OCI-M1 (cell line): ENCODE measurements at regions not wholly inside any gene's neighbourhood (a gene's known extent, or its start where the extent isn't known, plus 50 kb on each side); places are given as distances from the start of the nearest gene placed in this dataset.

Experiments
- DNase-seq: peaks from one replicate; lab custom pipeline; 2025; lab: John Stamatoyannopoulos, UW

GRCh38 chr20:48276021-48276342 is 490.7 kb upstream of the SULF2 start:
- DNase-seq = no peak

GRCh38 chr20:48275286-48276020 is 490.2 kb upstream of the SULF2 start:
- no peak for DNase-seq

GRCh38 chr20:48273843-48274242 is 488.6 kb upstream of the SULF2 start:
- no peak for DNase-seq

GRCh38 chr20:48270885-48271284 is 485.6 kb upstream of the SULF2 start:
- DNase-seq = no peak

GRCh38 chr20:48267860-48268633 is 482.8 kb upstream of the SULF2 start:
- no peak for DNase-seq

GRCh38 chr20:48266571-48266970 is 481.3 kb upstream of the SULF2 start:
- no peak for DNase-seq

GRCh38 chr20:48265791-48266190 is 480.5 kb upstream of the SULF2 start:
- DNase-seq = no peak

GRCh38 chr20:48262955-48263354 is 477.7 kb upstream of the SULF2 start:
- no peak for DNase-seq

GRCh38 chr20:48262466-48262865 is 477.2 kb upstream of the SULF2 start:
- no peak for DNase-seq

- no peak for DNase-seq
Observed at GRCh38 chr20:48261398-48261910, 476.2 kb upstream of the SULF2 start.

- no peak for DNase-seq
Observed at GRCh38 chr20:48260129-48260756, 475.0 kb upstream of the SULF2 start.

GRCh38 chr20:48259456-48259855 is 474.2 kb upstream of the SULF2 start:
- DNase-seq = no peak

- DNase-seq = no peak
Observed at GRCh38 chr20:48257833-48258232, 472.6 kb upstream of the SULF2 start.

- no peak for DNase-seq
Observed at GRCh38 chr20:48247961-48248360, 462.7 kb upstream of the SULF2 start.

GRCh38 chr20:48246061-48246790 is 460.9 kb upstream of the SULF2 start:
- no peak for DNase-seq

- DNase-seq = no peak
Observed at GRCh38 chr20:48242623-48243022, 457.3 kb upstream of the SULF2 start.

- no peak for DNase-seq
Observed at GRCh38 chr20:48241482-48241881, 456.2 kb upstream of the SULF2 start.

- DNase-seq = no peak
Observed at GRCh38 chr20:48238781-48239180, 453.5 kb upstream of the SULF2 start.

- DNase-seq = no peak
Observed at GRCh38 chr20:48238326-48238725, 453.0 kb upstream of the SULF2 start.

GRCh38 chr20:48236000-48236970 is 451.0 kb upstream of the SULF2 start:
- DNase-seq = no peak

GRCh38 chr20:48234951-48235350 is 449.7 kb upstream of the SULF2 start:
- no peak for DNase-seq
